ENCODE measurements at regions not wholly inside any gene's neighbourhood (a gene's known extent, or its start where the extent isn't known, plus 50 kb on each side); places are given as distances from the start of the nearest gene placed in this dataset.
"Not testable (repeated sequence)": the region's sequence is repeated elsewhere in the genome, so short reads cannot be mapped to it uniquely, and the experiment has no call there.

GRCh38 chr15:77907824-77908751 is 169.4 kb downstream of the TBC1D2B start:
- no peak overlapping the region for H3K9ac ChIP-seq (ENCODE audit: low read depth, low read length)
- H3K27me3 ChIP-seq (ENCODE audit: control insufficient read depth, insufficient read depth, low read length), result no peaks in the 10 kb centered on the region
- H3K4me3 ChIP-seq (ENCODE audit: low read depth, low read length), result no peak overlapping the region
- H3K9me3 ChIP-seq (ENCODE audit: control insufficient read depth, insufficient read depth, low read length), result no peaks in the 10 kb centered on the region
- no peaks in the 10 kb centered on the region for H3K4me1 ChIP-seq (ENCODE audit: control insufficient read depth, insufficient read depth, low read length)
- no peaks in the 10 kb centered on the region for H3K36me3 ChIP-seq (ENCODE audit: control insufficient read depth, insufficient read depth, low read length)

- not testable (repeated sequence) for H3K9ac ChIP-seq (ENCODE audit: low read depth, low read length); H3K36me3 ChIP-seq (ENCODE audit: control insufficient read depth, insufficient read depth, low read length); H3K4me3 ChIP-seq (ENCODE audit: low read depth, low read length); H3K4me1 ChIP-seq (ENCODE audit: control insufficient read depth, insufficient read depth, low read length); H3K9me3 ChIP-seq (ENCODE audit: control insufficient read depth, insufficient read depth, low read length); H3K27me3 ChIP-seq (ENCODE audit: control insufficient read depth, insufficient read depth, low read length)
Observed at GRCh38 chr15:77906062-77906990, 171.2 kb downstream of the TBC1D2B start.

GRCh38 chr15:77905301-77905920 is 172.1 kb downstream of the TBC1D2B start:
- Histone ChIP-seq H3K9me3 (ENCODE audit: control insufficient read depth, insufficient read depth, low read length) (no peaks in the 10 kb centered on the region), H3K4me3 (ENCODE audit: low read depth, low read length) (no peak overlapping the region), H3K4me1 (ENCODE audit: control insufficient read depth, insufficient read depth, low read length) (no peaks in the 10 kb centered on the region), H3K9ac (ENCODE audit: low read depth, low read length) (no peak overlapping the region), H3K27me3 (ENCODE audit: control insufficient read depth, insufficient read depth, low read length) (no peaks in the 10 kb centered on the region), H3K36me3 (ENCODE audit: control insufficient read depth, insufficient read depth, low read length) (no peaks in the 10 kb centered on the region)

GRCh38 chr15:77904901-77905300 is 172.6 kb downstream of the TBC1D2B start:
- Histone ChIP-seq H3K36me3 (ENCODE audit: control insufficient read depth, insufficient read depth, low read length) (no peaks in the 10 kb centered on the region), H3K9me3 (ENCODE audit: control insufficient read depth, insufficient read depth, low read length) (no peaks in the 10 kb centered on the region), H3K4me1 (ENCODE audit: control insufficient read depth, insufficient read depth, low read length) (no peaks in the 10 kb centered on the region), H3K27me3 (ENCODE audit: control insufficient read depth, insufficient read depth, low read length) (no peaks in the 10 kb centered on the region), H3K9ac (ENCODE audit: low read depth, low read length) (no peak overlapping the region), H3K4me3 (ENCODE audit: low read depth, low read length) (no peak overlapping the region)

GRCh38 chr15:77904436-77904821 is 173.1 kb downstream of the TBC1D2B start:
- H3K36me3 ChIP-seq (ENCODE audit: control insufficient read depth, insufficient read depth, low read length), result no peaks in the 10 kb centered on the region
- no peaks in the 10 kb centered on the region for H3K27me3 ChIP-seq (ENCODE audit: control insufficient read depth, insufficient read depth, low read length)
- H3K4me3 ChIP-seq (ENCODE audit: low read depth, low read length), result no peak overlapping the region
- no peaks in the 10 kb centered on the region for H3K9me3 ChIP-seq (ENCODE audit: control insufficient read depth, insufficient read depth, low read length)
- no peak overlapping the region for H3K9ac ChIP-seq (ENCODE audit: low read depth, low read length)
- H3K4me1 ChIP-seq (ENCODE audit: control insufficient read depth, insufficient read depth, low read length), result no peaks in the 10 kb centered on the region

GRCh38 chr15:77903761-77904435 is 173.6 kb downstream of the TBC1D2B start:
- H3K9ac ChIP-seq (ENCODE audit: low read depth, low read length); H3K9me3 ChIP-seq (ENCODE audit: control insufficient read depth, insufficient read depth, low read length); H3K27me3 ChIP-seq (ENCODE audit: control insufficient read depth, insufficient read depth, low read length); H3K4me3 ChIP-seq (ENCODE audit: low read depth, low read length); H3K4me1 ChIP-seq (ENCODE audit: control insufficient read depth, insufficient read depth, low read length); H3K36me3 ChIP-seq (ENCODE audit: control insufficient read depth, insufficient read depth, low read length): not testable (repeated sequence)

- not testable (repeated sequence) for H3K4me3 ChIP-seq (ENCODE audit: low read depth, low read length); H3K9ac ChIP-seq (ENCODE audit: low read depth, low read length); H3K36me3 ChIP-seq (ENCODE audit: control insufficient read depth, insufficient read depth, low read length); H3K27me3 ChIP-seq (ENCODE audit: control insufficient read depth, insufficient read depth, low read length); H3K9me3 ChIP-seq (ENCODE audit: control insufficient read depth, insufficient read depth, low read length); H3K4me1 ChIP-seq (ENCODE audit: control insufficient read depth, insufficient read depth, low read length)
Observed at GRCh38 chr15:77902921-77903760, 174.4 kb downstream of the TBC1D2B start.

GRCh38 chr15:77901921-77902750 is 175.4 kb downstream of the TBC1D2B start:
- Histone ChIP-seq H3K36me3 (ENCODE audit: control insufficient read depth, insufficient read depth, low read length) (no peaks in the 10 kb centered on the region), H3K4me3 (ENCODE audit: low read depth, low read length) (no peak overlapping the region), H3K9ac (ENCODE audit: low read depth, low read length) (no peak overlapping the region), H3K4me1 (ENCODE audit: control insufficient read depth, insufficient read depth, low read length) (no peaks in the 10 kb centered on the region), H3K9me3 (ENCODE audit: control insufficient read depth, insufficient read depth, low read length) (no peaks in the 10 kb centered on the region), H3K27me3 (ENCODE audit: control insufficient read depth, insufficient read depth, low read length) (no peaks in the 10 kb centered on the region)

GRCh38 chr15:77901251-77901881 is 176.1 kb downstream of the TBC1D2B start:
- Histone ChIP-seq H3K9ac (ENCODE audit: low read depth, low read length) (no peak overlapping the region), H3K36me3 (ENCODE audit: control insufficient read depth, insufficient read depth, low read length) (no peaks in the 10 kb centered on the region), H3K27me3 (ENCODE audit: control insufficient read depth, insufficient read depth, low read length) (no peaks in the 10 kb centered on the region), H3K9me3 (ENCODE audit: control insufficient read depth, insufficient read depth, low read length) (no peaks in the 10 kb centered on the region), H3K4me1 (ENCODE audit: control insufficient read depth, insufficient read depth, low read length) (no peaks in the 10 kb centered on the region), H3K4me3 (ENCODE audit: low read depth, low read length) (no peak overlapping the region)
